SK-N-SH treated with all-trans-retinoic acid at 6 μM for 48 hours (cell line): ENCODE measurements at regions not wholly inside any gene's neighbourhood (a gene's known extent, or its start where the extent isn't known, plus 50 kb on each side); places are given as distances from the start of the nearest gene placed in this dataset.

Experiments used
- ATAC-seq: fragments of 200-7000 bp; cut with Tn5 transposase; 3 replicates; pipeline ENCODE4 v1.9.1; 2020; ENCODE audit warnings: mild to moderate bottlenecking, moderate library complexity
- ARNTL ChIP-seq: fragments of 450-650 bp; formaldehyde crosslinking; IDR thresholded peaks from 2 replicates; pipeline ENCODE4 v1.5.0; 2020; ENCODE audit warnings: low read depth, mild to moderate bottlenecking, moderate library complexity, borderline replicate concordance
- BACH2 ChIP-seq: fragments of 250-450 bp; sonication (Bioruptor Pico); IDR thresholded peaks from 2 replicates; pipeline ENCODE4 v1.9.0; 2021; ENCODE audit warnings: mild to moderate bottlenecking, borderline replicate concordance
- CREB5 ChIP-seq: fragments of 250-450 bp; sonication (Bioruptor Pico); IDR thresholded peaks from 2 replicates; pipeline ENCODE4 v1.5.1; 2020; ENCODE audit warnings: low read depth, mild to moderate bottlenecking, moderate library complexity
- CSDC2 ChIP-seq: fragments of 250-450 bp; sonication (Bioruptor Pico); IDR thresholded peaks from 2 replicates; pipeline ENCODE4 v1.5.0; 2020; ENCODE audit warnings: mild to moderate bottlenecking, moderate library complexity
- CSRNP3 ChIP-seq: fragments of 250-450 bp; sonication (Bioruptor Pico); IDR thresholded peaks from 2 replicates; pipeline ENCODE4 v1.5.1; 2021; ENCODE audit warnings: mild to moderate bottlenecking, moderate library complexity
- ESRRG ChIP-seq: fragments of 250-450 bp; sonication (Bioruptor Pico); IDR thresholded peaks from 2 replicates; pipeline ENCODE4 v1.6.1; 2021; ENCODE audit warnings: mild to moderate bottlenecking
- GLIS3 ChIP-seq: fragments of 250-450 bp; sonication (Bioruptor Pico); IDR thresholded peaks from 2 replicates; pipeline ENCODE4 v1.5.0; 2020; ENCODE audit warnings: mild to moderate bottlenecking, moderate library complexity
- ISL1 ChIP-seq: fragments of 250-450 bp; sonication (Bioruptor Pico); IDR thresholded peaks from 2 replicates; pipeline ENCODE4 v2.1.2; 2022; ENCODE audit warnings: mild to moderate bottlenecking, moderate library complexity
- OSR1 ChIP-seq: fragments of 250-450 bp; sonication (Bioruptor Pico); IDR thresholded peaks from 2 replicates; pipeline ENCODE4 v1.8.0; 2022; ENCODE audit warnings: moderate library complexity, mild to moderate bottlenecking, inconsistent platforms
- PATZ1 ChIP-seq: fragments of 250-450 bp; sonication (Bioruptor Pico); IDR thresholded peaks from 2 replicates; pipeline ENCODE4 v1.8.0; 2020; ENCODE audit warnings: mild to moderate bottlenecking, moderate library complexity, borderline replicate concordance
- POU6F1 ChIP-seq: fragments of 250-450 bp; sonication (Bioruptor Pico); IDR thresholded peaks from 2 replicates; pipeline ENCODE4 v1.8.0; 2021; ENCODE audit warnings: low read depth, mild to moderate bottlenecking, moderate library complexity, borderline replicate concordance
- RARB ChIP-seq: fragments of 250-450 bp; sonication (Bioruptor Pico); IDR thresholded peaks from 2 replicates; pipeline ENCODE4 v1.8.0; 2021; ENCODE audit warnings: mild to moderate bottlenecking, moderate library complexity
- SNAI2 ChIP-seq: fragments of 250-450 bp; sonication (Bioruptor Pico); IDR thresholded peaks from 2 replicates; pipeline ENCODE4 v1.5.0; 2020; ENCODE audit warnings: mild to moderate bottlenecking, moderate library complexity
- TCF4 ChIP-seq: fragments of 250-450 bp; sonication (Bioruptor Pico); IDR thresholded peaks from 2 replicates; pipeline ENCODE4 v1.8.0; 2021; ENCODE audit warnings: mild to moderate bottlenecking, moderate library complexity, borderline replicate concordance
- TSHZ2 ChIP-seq: fragments of 250-450 bp; sonication (Bioruptor Pico); IDR thresholded peaks from 2 replicates; pipeline ENCODE4 v1.5.0; 2020; ENCODE audit warnings: mild to moderate bottlenecking, moderate library complexity
- ZFP3 ChIP-seq: fragments of 250-450 bp; sonication (Bioruptor Pico); IDR thresholded peaks from 2 replicates; pipeline ENCODE4 v1.5.0; 2020; ENCODE audit warnings: mild to moderate bottlenecking, moderate library complexity
- ZNF565 ChIP-seq: fragments of 450-650 bp; formaldehyde crosslinking; conservative IDR thresholded peaks from 2 replicates; pipeline ENCODE4 v1.5.0; 2020; ENCODE audit warnings: low read depth, mild to moderate bottlenecking, moderate library complexity
- ZNF70 ChIP-seq: fragments of 450-650 bp; formaldehyde crosslinking; IDR thresholded peaks from 2 replicates; pipeline ENCODE4 v1.5.0; 2020; ENCODE audit warnings: mild to moderate bottlenecking, moderate library complexity
- ZNF8 ChIP-seq: fragments of 450-650 bp; formaldehyde crosslinking; IDR thresholded peaks from 2 replicates; pipeline ENCODE4 v1.5.0; 2020; ENCODE audit warnings: mild to moderate bottlenecking, moderate library complexity

- TF ChIP-seq SNAI2 (CRISPR knock-in tag), result no peak
- ATAC-seq, result no peak
Measured at GRCh38 chr14:54108481-54109471, 152.2 kb upstream of the BMP4 start.

GRCh38 chr14:54109521-54110120 lies 153.0 kb upstream of the BMP4 start:
- ATAC-seq, result no peak
- no peak for TF ChIP-seq ZNF70 (CRISPR knock-in tag)
- no peak for TF ChIP-seq CREB5
- no peak for TF ChIP-seq TCF4
- no peak for TF ChIP-seq OSR1 (CRISPR knock-in tag)
- TF ChIP-seq, all 23 proteins: peak for 0

GRCh38 chr14:54114941-54115340 lies 158.3 kb upstream of the BMP4 start:
- no peak for ATAC-seq
- TF ChIP-seq SNAI2 (CRISPR knock-in tag), result no peak
- TF ChIP-seq CSDC2 (CRISPR knock-in tag), result no peak
- TF ChIP-seq ZFP3 (CRISPR knock-in tag), result no peak
- TF ChIP-seq TSHZ2 (CRISPR knock-in tag), result no peak
- no peak for TF ChIP-seq GLIS3
- TF ChIP-seq ESRRG (CRISPR knock-in tag), result no peak

- no peak for ATAC-seq
- TF ChIP-seq ARNTL (CRISPR knock-in tag), result no peak
- TF ChIP-seq CSDC2 (CRISPR knock-in tag), result no peak
- no peak for TF ChIP-seq PATZ1 (CRISPR knock-in tag)
- no peak for TF ChIP-seq CREB5
- TF ChIP-seq ZNF565 (CRISPR knock-in tag), result no peak
- no peak for TF ChIP-seq ESRRG (CRISPR knock-in tag)
- no peak for TF ChIP-seq OSR1 (CRISPR knock-in tag)
- TF ChIP-seq GLIS3, result no peak
- TF ChIP-seq ZFP3 (CRISPR knock-in tag), result no peak
- no peak for TF ChIP-seq RARB (CRISPR knock-in tag)
- TF ChIP-seq BACH2 (CRISPR knock-in tag), result no peak
- TF ChIP-seq ZNF8 (CRISPR knock-in tag), result no peak
- TF ChIP-seq TCF4, result no peak
- TF ChIP-seq POU6F1 (CRISPR knock-in tag), result no peak
- TF ChIP-seq ZNF70 (CRISPR knock-in tag), result no peak
- TF ChIP-seq TSHZ2 (CRISPR knock-in tag), result no peak
- TF ChIP-seq CSRNP3 (CRISPR knock-in tag), result no peak
- no peak for TF ChIP-seq ISL1 (CRISPR knock-in tag)
Measured at GRCh38 chr14:54116198-54116885, 159.7 kb upstream of the BMP4 start.
